ENCODE measurements at regions not wholly inside any gene's neighbourhood (a gene's known extent, or its start where the extent isn't known, plus 50 kb on each side); places are given as distances from the start of the nearest gene placed in this dataset.

DNA sequence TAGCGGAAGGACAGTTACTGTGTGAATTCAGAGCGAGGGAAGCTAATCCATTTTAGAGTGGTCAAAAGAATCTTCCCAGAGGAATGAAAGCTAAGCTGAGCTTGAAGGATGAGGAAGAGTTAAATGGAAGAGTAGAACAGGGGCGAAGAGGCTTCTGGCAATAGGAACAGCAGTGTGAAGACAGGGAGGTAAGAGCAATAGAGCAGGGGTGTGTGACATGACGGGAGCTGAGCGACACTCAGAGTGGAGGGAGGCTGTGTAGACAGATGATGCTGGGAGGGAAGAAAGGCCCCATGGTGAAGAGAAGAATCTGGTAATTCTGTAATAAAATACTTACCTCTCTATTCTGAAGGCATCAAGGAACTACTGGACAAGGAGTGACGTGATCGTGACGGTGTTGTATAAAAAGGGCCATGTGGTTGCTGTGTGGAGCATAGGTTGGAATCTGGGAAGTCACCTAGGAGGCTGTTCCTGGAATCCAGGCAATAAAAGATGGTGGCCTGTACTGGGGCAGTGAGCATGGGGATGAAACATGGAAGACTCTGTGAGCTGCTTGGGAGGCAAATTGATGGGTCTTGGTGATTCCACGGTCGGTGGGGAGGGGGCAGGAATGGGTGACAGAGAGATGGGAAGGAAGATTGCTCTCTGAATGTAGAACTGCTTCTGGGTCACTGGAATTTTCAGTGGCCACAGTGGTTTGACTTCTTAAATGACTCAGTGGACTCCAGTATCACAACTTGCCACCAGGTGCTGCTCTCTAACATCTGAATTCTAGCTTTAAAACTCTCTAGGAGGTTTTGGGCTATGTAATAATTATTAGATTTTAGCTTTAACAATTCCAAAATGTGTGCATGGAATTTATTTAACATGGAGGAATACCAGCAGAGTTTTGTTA, 164.1 kb downstream of the ATP23 start:
- TF ChIP-seq POLR2A (IDR thresholded peaks at IDR 0.05): no peak
- TF ChIP-seq, protein P1, sequence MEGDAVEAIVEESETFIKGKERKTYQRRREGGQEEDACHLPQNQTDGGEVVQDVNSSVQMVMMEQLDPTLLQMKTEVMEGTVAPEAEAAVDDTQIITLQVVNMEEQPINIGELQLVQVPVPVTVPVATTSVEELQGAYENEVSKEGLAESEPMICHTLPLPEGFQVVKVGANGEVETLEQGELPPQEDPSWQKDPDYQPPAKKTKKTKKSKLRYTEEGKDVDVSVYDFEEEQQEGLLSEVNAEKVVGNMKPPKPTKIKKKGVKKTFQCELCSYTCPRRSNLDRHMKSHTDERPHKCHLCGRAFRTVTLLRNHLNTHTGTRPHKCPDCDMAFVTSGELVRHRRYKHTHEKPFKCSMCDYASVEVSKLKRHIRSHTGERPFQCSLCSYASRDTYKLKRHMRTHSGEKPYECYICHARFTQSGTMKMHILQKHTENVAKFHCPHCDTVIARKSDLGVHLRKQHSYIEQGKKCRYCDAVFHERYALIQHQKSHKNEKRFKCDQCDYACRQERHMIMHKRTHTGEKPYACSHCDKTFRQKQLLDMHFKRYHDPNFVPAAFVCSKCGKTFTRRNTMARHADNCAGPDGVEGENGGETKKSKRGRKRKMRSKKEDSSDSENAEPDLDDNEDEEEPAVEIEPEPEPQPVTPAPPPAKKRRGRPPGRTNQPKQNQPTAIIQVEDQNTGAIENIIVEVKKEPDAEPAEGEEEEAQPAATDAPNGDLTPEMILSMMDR (IDR thresholded peaks at IDR 0.05 in 8 of 11, conservative IDR thresholded peaks at IDR 0.05 in 3 of 11): no peak

All from spleen (tissue), 7 donors.